ENCODE measurements at regions not wholly inside any gene's neighbourhood (a gene's known extent, or its start where the extent isn't known, plus 50 kb on each side); places are given as distances from the start of the nearest gene placed in this dataset.

GRCh38 chr2:217332866-217333265, 473.0 kb upstream of the TNP1 start (continued):
- TF ChIP-seq KLF12 (CRISPR knock-in tag; IDR thresholded peaks at IDR 0.05; ENCODE audit: borderline replicate concordance): no peak
- no peak for TF ChIP-seq ZNF382 (CRISPR knock-in tag; IDR thresholded peaks at IDR 0.05; ENCODE audit: borderline replicate concordance)
- 0 out of 2 replicates have a peak, but pooled peaks have one; percentile 34 for TF ChIP-seq GATAD2A (CRISPR knock-in tag; IDR thresholded peaks at IDR 0.05)
- no peak for TF ChIP-seq TAF15 (IDR thresholded peaks at IDR 0.05; ENCODE audit: low read depth, low read length, poor library complexity, severe bottlenecking)
- no peak for TF ChIP-seq ZNF781 (CRISPR knock-in tag; IDR thresholded peaks at IDR 0.05; ENCODE audit: borderline replicate concordance, not compliant biosample characterization)
- TF ChIP-seq CBFB (CRISPR knock-in tag; IDR thresholded peaks at IDR 0.05): no peak
- no peak for TF ChIP-seq MXI1 (IDR thresholded peaks at IDR 0.05; ENCODE audit: borderline replicate concordance, low read depth, low read length)
- no peak for TF ChIP-seq PPARG (CRISPR knock-in tag; conservative IDR thresholded peaks at IDR 0.05)
- no peak for TF ChIP-seq ZNF276 (CRISPR knock-in tag; IDR thresholded peaks at IDR 0.05; ENCODE audit: low read depth)
- TF ChIP-seq TBX2 (CRISPR knock-in tag; IDR thresholded peaks at IDR 0.05; ENCODE audit: borderline replicate concordance): 0 out of 2 replicates have a peak, but pooled peaks have one; percentile 48
- TF ChIP-seq, protein P1, sequence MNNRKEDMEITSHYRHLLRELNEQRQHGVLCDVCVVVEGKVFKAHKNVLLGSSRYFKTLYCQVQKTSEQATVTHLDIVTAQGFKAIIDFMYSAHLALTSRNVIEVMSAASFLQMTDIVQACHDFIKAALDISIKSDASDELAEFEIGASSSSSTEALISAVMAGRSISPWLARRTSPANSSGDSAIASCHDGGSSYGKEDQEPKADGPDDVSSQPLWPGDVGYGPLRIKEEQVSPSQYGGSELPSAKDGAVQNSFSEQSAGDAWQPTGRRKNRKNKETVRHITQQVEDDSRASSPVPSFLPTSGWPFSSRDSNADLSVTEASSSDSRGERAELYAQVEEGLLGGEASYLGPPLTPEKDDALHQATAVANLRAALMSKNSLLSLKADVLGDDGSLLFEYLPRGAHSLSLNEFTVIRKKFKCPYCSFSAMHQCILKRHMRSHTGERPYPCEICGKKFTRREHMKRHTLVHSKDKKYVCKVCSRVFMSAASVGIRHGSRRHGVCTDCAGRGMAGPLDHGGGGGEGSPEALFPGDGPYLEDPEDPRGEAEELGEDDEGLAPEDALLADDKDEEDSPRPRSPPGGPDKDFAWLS (CRISPR knock-in tag; IDR thresholded peaks at IDR 0.05; ENCODE audit: borderline replicate concordance): no peak
- no peak for TF ChIP-seq ZNF501 (CRISPR knock-in tag; IDR thresholded peaks at IDR 0.05)
- TF ChIP-seq TOE1 (CRISPR knock-in tag; IDR thresholded peaks at IDR 0.05): no peak
- no peak for TF ChIP-seq ZNF558 (CRISPR knock-in tag; IDR thresholded peaks at IDR 0.05; ENCODE audit: borderline replicate concordance)
- TF ChIP-seq ZNF543 (CRISPR knock-in tag; IDR thresholded peaks at IDR 0.05): 0 out of 2 replicates have a peak, but pooled peaks have one; percentile 22
- TF ChIP-seq IKZF1 (IDR thresholded peaks at IDR 0.05): no peak
- TF ChIP-seq ZNF138 (CRISPR knock-in tag; IDR thresholded peaks at IDR 0.05; ENCODE audit: low read depth): no peak
- no peak for TF ChIP-seq ZNF644 (CRISPR knock-in tag; IDR thresholded peaks at IDR 0.05; ENCODE audit: low read depth)
- TF ChIP-seq, protein P2, sequence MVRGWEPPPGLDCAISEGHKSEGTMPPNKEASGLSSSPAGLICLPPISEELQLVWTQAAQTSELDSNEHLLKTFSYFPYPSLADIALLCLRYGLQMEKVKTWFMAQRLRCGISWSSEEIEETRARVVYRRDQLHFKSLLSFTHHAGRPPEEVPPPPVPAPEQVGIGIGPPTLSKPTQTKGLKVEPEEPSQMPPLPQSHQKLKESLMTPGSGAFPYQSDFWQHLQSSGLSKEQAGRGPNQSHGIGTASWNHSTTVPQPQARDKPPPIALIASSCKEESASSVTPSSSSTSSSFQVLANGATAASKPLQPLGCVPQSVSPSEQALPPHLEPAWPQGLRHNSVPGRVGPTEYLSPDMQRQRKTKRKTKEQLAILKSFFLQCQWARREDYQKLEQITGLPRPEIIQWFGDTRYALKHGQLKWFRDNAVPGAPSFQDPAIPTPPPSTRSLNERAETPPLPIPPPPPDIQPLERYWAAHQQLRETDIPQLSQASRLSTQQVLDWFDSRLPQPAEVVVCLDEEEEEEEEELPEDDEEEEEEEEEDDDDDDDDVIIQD (CRISPR knock-in tag; IDR thresholded peaks at IDR 0.05; ENCODE audit: low read depth): 0 out of 2 replicates have a peak, but pooled peaks have one; percentile 5
- TF ChIP-seq ARID3A (IDR thresholded peaks at IDR 0.05; ENCODE audit: low read depth, low read length): no peak
- no peak for TF ChIP-seq KLF16 (CRISPR knock-in tag; IDR thresholded peaks at IDR 0.05)
- TF ChIP-seq ZNF784 (CRISPR knock-in tag; IDR thresholded peaks at IDR 0.05; ENCODE audit: borderline replicate concordance): no peak
- no peak for TF ChIP-seq DRAP1 (CRISPR knock-in tag; IDR thresholded peaks at IDR 0.05)
- TF ChIP-seq SMAD1 (CRISPR knock-in tag; IDR thresholded peaks at IDR 0.05; ENCODE audit: borderline replicate concordance, low read depth): no peak
